Right lobe of liver (tissue), 6 donors: ENCODE measurements at regions not wholly inside any gene's neighbourhood (a gene's known extent, or its start where the extent isn't known, plus 50 kb on each side); places are given as distances from the start of the nearest gene placed in this dataset.

Experiments
- ATAC-seq, 4 donors: fragments of 200-7000 bp; cut with Tn5 transposase; one replicate each; pipeline ENCODE4 v1.9.1; 2020; ENCODE audit warnings: mild to moderate bottlenecking in 4 of 4, moderate library complexity in 4 of 4
- DNase-seq, 3 donors: peaks; one replicate each; pipeline ENCODE4 v3.0.0-alpha.2; 2020
- H3K27ac ChIP-seq, 3 donors: fragments of 200-600 bp; one replicate each; pipeline ENCODE4 v1.8.0; 2022
- H3K27me3 ChIP-seq, 2 donors: fragments of 200-600 bp; one replicate each; pipeline ENCODE4 v1.8.0; 2022
- H3K36me3 ChIP-seq, 4 donors: fragments of 200-600 bp; sonication (generic) in 1 of 4; one replicate each; pipeline versions ENCODE4 v1.5.1 to v1.8.0; 2017 to 2022; ENCODE audit warnings: control low read depth in 1 of 4
- H3K4me1 ChIP-seq, 4 donors: fragments of 200-600 bp; sonication (generic) in 1 of 4; one replicate each; pipeline versions ENCODE4 v1.5.1 to v1.8.0; 2017 to 2022; ENCODE audit warnings: control low read depth in 1 of 4
- H3K4me3 ChIP-seq, 3 donors: fragments of 200-600 bp; one replicate each; pipeline ENCODE4 v1.8.0; 2022
- H3K9me3 ChIP-seq, 4 donors: fragments of 200-600 bp; sonication (generic) in 1 of 4; one replicate each; pipeline versions ENCODE4 v1.5.1 to v1.8.0; 2017 to 2022; ENCODE audit warnings: control low read depth in 1 of 4
- CTCF ChIP-seq, 4 donors: fragments of 200-600 bp in 3 of 4; fragments of 450-650 bp in 1 of 4; IDR thresholded peaks; one replicate each; pipeline versions ENCODE4 v1.5.1 to v1.8.0; 2016 to 2022; ENCODE audit warnings: antibody characterized with exemption in 4 of 4, mild to moderate bottlenecking in 2 of 4
- POLR2A ChIP-seq: fragments of 450-650 bp; IDR thresholded peaks from one replicate; pipeline ENCODE4 v1.6.1; 2017; ENCODE audit warnings: antibody characterized with exemption, mild to moderate bottlenecking
- WGBS: methylation state at CpG from one replicate; pipeline ENCODE4 v1.1.6; 2018; ENCODE audit warnings: low coverage, low lambda C conversion rate; ENCODE audit not compliant: insufficient coverage; ENCODE audit errors: missing lambda C conversion rate; 5-methylcytosine and 5-hydroxymethylcytosine counted together
- intact Hi-C, 2 donors: fragments of 100-400 bp; cut with DNase I; formaldehyde crosslinking; loops; one replicate each; pipeline versions ENCODE4 v1.11.2 to v1.14.1; 2022
- donor health status: DM: no; HTN: yes; CAD: no.
- donor health status: DM: no; HTN: no; CAD: no.
- donor health status: DM: no; HTN: no; CAD: no.
- donor health status: DM: no; HTN: yes; CAD: no.
- donor health status: DM: no; HTN: yes; CAD: no.

GRCh38 chr4:115275615-115276014 lies 162.2 kb upstream of the NDST4 start:
- ATAC-seq (no peak), DNase-seq (no peak)
- no peak for TF ChIP-seq POLR2A
- no peak for TF ChIP-seq CTCF (IDR thresholded peaks at IDR 0.05)
- no peak overlapping the region for H3K4me3 ChIP-seq
- H3K36me3 ChIP-seq, result no peaks in the 10 kb centered on the region
- no peaks in the 10 kb centered on the region for H3K27me3 ChIP-seq
- WGBS, result 37% methylated on average over 2 of the region's 2 CpGs
- H3K9me3 ChIP-seq, result no peaks in the 10 kb centered on the region
- intact Hi-C loops, result no loop called here
- H3K4me1 ChIP-seq, result no peaks in the 10 kb centered on the region
- H3K27ac ChIP-seq, result no peak overlapping the region

GRCh38 chr4:115274545-115274944 lies 161.1 kb upstream of the NDST4 start:
- no peak overlapping the region for H3K27ac ChIP-seq
- TF ChIP-seq CTCF (IDR thresholded peaks at IDR 0.05), result no peak
- TF ChIP-seq POLR2A, result no peak
- no peak overlapping the region for H3K4me3 ChIP-seq
- no peaks in the 10 kb centered on the region for H3K4me1 ChIP-seq
- ATAC-seq, result no peak
- no peaks in the 10 kb centered on the region for H3K27me3 ChIP-seq
- intact Hi-C loops, result no loop called here
- DNase-seq, result no peak
- no peaks in the 10 kb centered on the region for H3K9me3 ChIP-seq
- no peaks in the 10 kb centered on the region for H3K36me3 ChIP-seq

GRCh38 chr4:115272594-115272993 lies 159.2 kb upstream of the NDST4 start:
- H3K9me3 ChIP-seq, result no peaks in the 10 kb centered on the region
- H3K4me1 ChIP-seq, result no peaks in the 10 kb centered on the region
- no peak for DNase-seq
- no peak overlapping the region for H3K27ac ChIP-seq
- no peak overlapping the region for H3K4me3 ChIP-seq
- no peaks in the 10 kb centered on the region for H3K36me3 ChIP-seq
- TF ChIP-seq CTCF (IDR thresholded peaks at IDR 0.05) (no peak), POLR2A (no peak)
- 79% methylated on average over 2 of the region's 2 CpGs for WGBS
- no peak for ATAC-seq
- H3K27me3 ChIP-seq, result no peaks in the 10 kb centered on the region
- intact Hi-C loops, result no loop called here

GRCh38 chr4:115272185-115272584 lies 158.8 kb upstream of the NDST4 start:
- Histone ChIP-seq H3K9me3 (no peaks in the 10 kb centered on the region), H3K27me3 (no peaks in the 10 kb centered on the region), H3K27ac (no peak overlapping the region), H3K36me3 (no peaks in the 10 kb centered on the region), H3K4me1 (no peaks in the 10 kb centered on the region), H3K4me3 (no peak overlapping the region)
- intact Hi-C loops, result no loop called here
- no peak for ATAC-seq
- WGBS, result 26% methylated on average over 1 of the region's 1 CpG
- TF ChIP-seq CTCF (IDR thresholded peaks at IDR 0.05) (no peak), POLR2A (no peak)
- DNase-seq, result no peak

- no peak for TF ChIP-seq POLR2A
- no peak for TF ChIP-seq CTCF (IDR thresholded peaks at IDR 0.05)
- no peak overlapping the region for H3K4me3 ChIP-seq
- no peaks in the 10 kb centered on the region for H3K36me3 ChIP-seq
- no peaks in the 10 kb centered on the region for H3K9me3 ChIP-seq
- H3K4me1 ChIP-seq, result no peaks in the 10 kb centered on the region
- no peak for DNase-seq
- no peak overlapping the region for H3K27ac ChIP-seq
- H3K27me3 ChIP-seq, result no peaks in the 10 kb centered on the region
- WGBS, result no CpG with 5 or more reads among the region's 1 CpG
- intact Hi-C loops, result no loop called here
- no peak for ATAC-seq
Observed at GRCh38 chr4:115260195-115260594, 146.8 kb upstream of the NDST4 start.
